ENCODE measurements at regions not wholly inside any gene's neighbourhood (a gene's known extent, or its start where the extent isn't known, plus 50 kb on each side); places are given as distances from the start of the nearest gene placed in this dataset.
"Not testable (repeated sequence)": the region's sequence is repeated elsewhere in the genome, so short reads cannot be mapped to it uniquely, and the experiment has no call there.

- TF ChIP-seq POLR2A (IDR thresholded peaks at IDR 0.05): no peak
- no peak for TF ChIP-seq EP300 (IDR thresholded peaks at IDR 0.05)
- TF ChIP-seq CTCF (IDR thresholded peaks at IDR 0.05): no peak
- no peaks in the 10 kb centered on the region for H3K27me3 ChIP-seq
- no peaks in the 10 kb centered on the region for H3K9me3 ChIP-seq
- DNase-seq (ENCODE audit: low spot score in 2 of 2): no peak
- H3K4me3 ChIP-seq: no peak overlapping the region
- H3K4me1 ChIP-seq: no peaks in the 10 kb centered on the region
- 90 to 93% methylated on average over 5 of the region's 5 CpGs for WGBS, 2 donors
- H3K27ac ChIP-seq: no peak overlapping the region
- no peaks in the 10 kb centered on the region for H3K36me3 ChIP-seq
These were observed 1303.5 kb downstream of the RAPGEF2 start for GRCh38 chr4:160406263-160406825.

DNA sequence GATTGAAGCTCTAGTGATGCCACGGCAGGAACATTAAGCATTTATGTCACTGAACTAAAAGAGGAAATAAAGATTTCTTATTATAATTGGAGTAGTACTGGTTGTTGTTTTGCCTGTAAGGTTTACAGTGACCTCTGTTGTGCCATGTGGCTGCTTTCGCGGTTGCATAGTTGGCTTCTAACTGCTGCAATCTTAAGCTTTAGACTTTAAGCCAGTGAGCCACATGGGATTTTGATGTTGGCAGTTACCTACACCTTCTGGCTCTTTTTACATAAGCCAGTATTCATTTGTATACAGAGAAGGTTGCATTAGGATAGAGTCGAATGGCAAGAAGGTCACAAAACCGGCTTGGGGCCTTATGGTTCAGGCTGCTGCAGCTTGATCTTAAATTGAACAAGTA lies 1311.6 kb downstream of the RAPGEF2 start:
- Histone ChIP-seq H3K4me1 (no peaks in the 10 kb centered on the region), H3K9me3 (no peaks in the 10 kb centered on the region), H3K27ac (no peak overlapping the region), H3K36me3 (no peaks in the 10 kb centered on the region), H3K27me3 (no peaks in the 10 kb centered on the region), H3K4me3 (no peak overlapping the region)
- TF ChIP-seq CTCF (IDR thresholded peaks at IDR 0.05) (no peak), POLR2A (IDR thresholded peaks at IDR 0.05) (no peak), EP300 (IDR thresholded peaks at IDR 0.05) (no peak)
- 90 to 91% methylated on average over 5 of the region's 5 CpGs for WGBS, 2 donors
- DNase-seq (ENCODE audit: low spot score in 2 of 2): no peak

GRCh38 chr4:160423879-160424451 lies 1321.1 kb downstream of the RAPGEF2 start:
- Histone ChIP-seq H3K27me3 (no peaks in the 10 kb centered on the region), H3K36me3 (no peaks in the 10 kb centered on the region), H3K4me1 (peaks cover 0 to 10% (median 0%) of the 10 kb centered on the region in 4 donors), H3K9me3 (peaks cover 0 to 5% (median 0%) of the 10 kb centered on the region in 4 donors), H3K27ac (no peak overlapping the region), H3K4me3 (no peak overlapping the region)
- 35 to 43% methylated on average over 6 of the region's 6 CpGs for WGBS, 2 donors
- TF ChIP-seq EP300 (IDR thresholded peaks at IDR 0.05): no peak
- TF ChIP-seq CTCF (IDR thresholded peaks at IDR 0.05): no peak
- no peak for TF ChIP-seq POLR2A (IDR thresholded peaks at IDR 0.05)
- no peak for DNase-seq (ENCODE audit: low spot score in 2 of 2)

GRCh38 chr4:160426233-160426632 lies 1323.4 kb downstream of the RAPGEF2 start:
- Histone ChIP-seq H3K27me3 (no peaks in the 10 kb centered on the region), H3K4me1 (peaks cover 0 to 10% (median 0%) of the 10 kb centered on the region in 4 donors), H3K36me3 (no peaks in the 10 kb centered on the region), H3K9me3 (peaks cover 0 to 8% (median 3%) of the 10 kb centered on the region in 4 donors), H3K27ac (no peak overlapping the region), H3K4me3 (no peak overlapping the region)
- 95 to 97% methylated on average over 2 of the region's 2 CpGs for WGBS, 2 donors
- DNase-seq (ENCODE audit: low spot score in 2 of 2): no peak
- TF ChIP-seq EP300 (IDR thresholded peaks at IDR 0.05): no peak
- TF ChIP-seq CTCF (IDR thresholded peaks at IDR 0.05): no peak
- no peak for TF ChIP-seq POLR2A (IDR thresholded peaks at IDR 0.05)

DNA sequence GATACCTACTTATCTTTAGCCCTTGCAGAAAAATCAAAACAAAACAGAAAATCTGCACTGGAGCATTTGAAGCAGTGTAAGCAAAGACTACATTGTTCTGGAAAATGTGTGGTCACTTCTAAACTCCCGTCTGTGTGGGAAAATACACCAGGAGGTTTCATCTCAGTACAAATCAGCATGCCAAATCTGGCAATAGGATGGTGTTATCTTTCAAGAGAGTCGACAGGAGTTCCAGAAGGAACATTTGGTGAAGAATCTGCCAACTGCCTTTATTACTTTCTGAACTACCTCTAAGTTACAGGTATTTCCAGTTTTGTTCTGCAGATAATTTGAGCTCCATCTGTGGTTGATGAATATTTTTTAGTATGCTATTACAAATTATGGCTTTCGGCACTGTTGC lies 1348.0 kb downstream of the RAPGEF2 start:
- Histone ChIP-seq H3K9me3 (no peaks in the 10 kb centered on the region), H3K4me1 (no peaks in the 10 kb centered on the region), H3K36me3 (no peaks in the 10 kb centered on the region), H3K27ac (no peak overlapping the region), H3K4me3 (no peak overlapping the region), H3K27me3 (no peaks in the 10 kb centered on the region)
- TF ChIP-seq POLR2A (IDR thresholded peaks at IDR 0.05) (no peak), EP300 (IDR thresholded peaks at IDR 0.05) (no peak), CTCF (IDR thresholded peaks at IDR 0.05) (no peak)
- WGBS, 2 donors: 38 to 44% methylated on average over 3 of the region's 3 CpGs
- no peak for DNase-seq (ENCODE audit: low spot score in 2 of 2)

DNA sequence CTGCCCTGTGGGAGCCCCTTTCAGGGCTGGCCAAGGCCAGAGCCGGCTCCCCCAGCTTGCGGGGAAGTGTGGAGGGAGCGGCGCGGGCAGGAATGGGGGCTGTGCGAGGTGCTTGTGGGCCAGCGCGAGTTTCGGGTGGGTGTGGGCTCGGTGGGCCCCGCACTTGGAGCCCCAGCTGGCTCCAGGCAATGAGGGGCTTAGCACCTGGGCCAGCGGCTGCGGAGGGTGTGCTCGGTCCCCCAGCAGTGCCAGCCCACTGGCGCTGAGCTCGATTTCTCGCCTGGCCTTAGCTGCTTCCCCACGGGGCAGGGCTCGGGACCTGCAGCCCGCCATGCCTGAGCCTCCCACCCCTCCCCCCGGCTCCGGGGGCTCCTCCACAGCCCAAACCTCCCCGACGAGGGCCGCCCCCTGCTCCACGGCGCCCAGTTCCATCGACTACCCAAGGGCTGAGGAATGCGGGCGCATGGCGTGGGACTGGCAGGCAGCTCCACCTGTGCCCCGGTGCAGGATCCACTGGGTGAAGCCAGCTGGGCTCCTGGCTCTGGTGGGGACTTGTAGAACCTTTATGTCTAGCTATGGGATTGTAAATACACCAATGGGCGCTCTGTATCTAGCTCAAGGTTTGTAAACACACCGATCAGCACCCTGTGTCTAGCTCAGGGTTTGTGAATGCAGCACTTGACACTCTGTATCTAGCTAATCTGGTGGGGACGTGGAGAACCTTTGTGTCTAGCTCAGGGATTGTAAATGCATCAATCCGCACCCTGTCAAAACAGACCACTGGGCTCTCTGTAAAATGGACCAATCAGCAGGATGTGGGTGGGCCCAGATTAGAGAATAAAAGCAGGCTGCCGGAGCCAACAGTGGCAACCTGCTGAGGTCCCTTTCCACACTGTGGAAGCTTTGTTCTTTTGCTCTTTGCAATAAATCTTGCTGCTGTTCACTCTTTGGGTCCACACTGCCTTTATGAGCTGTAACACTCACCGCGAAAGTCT lies 1379.1 kb downstream of the RAPGEF2 start:
- DNase-seq (ENCODE audit: low spot score in 2 of 2); H3K27ac ChIP-seq; H3K4me1 ChIP-seq; H3K9me3 ChIP-seq; H3K36me3 ChIP-seq; H3K4me3 ChIP-seq; H3K27me3 ChIP-seq: not testable (repeated sequence)
- 88% methylated on average over 31 to 39 of the region's 39 CpGs for WGBS, 2 donors
